H9 (cell line): ENCODE measurements at regions not wholly inside any gene's neighbourhood (a gene's known extent, or its start where the extent isn't known, plus 50 kb on each side); places are given as distances from the start of the nearest gene placed in this dataset.

Experiments
- DNase-seq: peaks from one replicate; pipeline ENCODE4 v3.0.0-alpha.2; 2017
- H2AFZ ChIP-seq: one replicate; pipeline ENCODE4 v1.6.1; 2013; ENCODE audit warnings: mild to moderate bottlenecking, low read length, control low read depth, moderate library complexity
- H2AK5ac ChIP-seq: 2 replicates; pipeline ENCODE4 v1.6.1; 2013; ENCODE audit warnings: low read length, control low read depth, mixed read lengths; ENCODE audit not compliant: insufficient read length
- H2BK120ac ChIP-seq: one replicate; pipeline ENCODE4 v1.6.1; 2013; ENCODE audit warnings: low read depth, mild to moderate bottlenecking, low read length, control low read depth, inconsistent platforms; ENCODE audit not compliant: poor library complexity, severe bottlenecking
- H2BK12ac ChIP-seq: 2 replicates; pipeline ENCODE4 v1.6.1; 2013; ENCODE audit warnings: low read length, control low read depth, mixed read lengths, low read depth; ENCODE audit not compliant: insufficient read length
- H2BK15ac ChIP-seq: 2 replicates; pipeline ENCODE4 v1.6.1; 2013; ENCODE audit warnings: low read depth, low read length, control low read depth
- H2BK20ac ChIP-seq: one replicate; pipeline ENCODE4 v1.6.1; 2013; ENCODE audit warnings: low read depth, mild to moderate bottlenecking, low read length, control low read depth, inconsistent platforms; ENCODE audit not compliant: poor library complexity, severe bottlenecking
- H2BK5ac ChIP-seq: 2 replicates; pipeline ENCODE4 v1.6.1; 2013; ENCODE audit warnings: low read length, control low read depth, mixed read lengths; ENCODE audit not compliant: insufficient read length
- H3K14ac ChIP-seq: 2 replicates; pipeline ENCODE4 v1.6.1; 2013; ENCODE audit warnings: low read length, control low read depth; ENCODE audit not compliant: insufficient read depth
- H3K18ac ChIP-seq: 2 replicates; pipeline ENCODE4 v1.6.1; 2013; ENCODE audit warnings: low read depth, mild to moderate bottlenecking, mixed read lengths, low read length, control low read depth; ENCODE audit not compliant: insufficient read length
- H3K23ac ChIP-seq: 2 replicates; pipeline ENCODE4 v1.6.1; 2013; ENCODE audit warnings: low read length, control low read depth, mixed read lengths, low read depth; ENCODE audit not compliant: insufficient read length
- H3K23me2 ChIP-seq: 2 replicates; pipeline ENCODE4 v1.6.1; 2013; ENCODE audit warnings: low read depth, mild to moderate bottlenecking, mixed read lengths, low read length, control low read depth; ENCODE audit not compliant: insufficient read length, poor library complexity, severe bottlenecking
- H3K27ac ChIP-seq: 2 replicates; pipeline ENCODE4 v1.5.1; 2013; ENCODE audit warnings: low read length, control low read depth, mixed read lengths, low read depth; ENCODE audit not compliant: insufficient read length
- H3K27me3 ChIP-seq: 2 replicates; pipeline ENCODE4 v1.6.1; 2013; ENCODE audit warnings: low read length, control low read depth, inconsistent platforms; ENCODE audit not compliant: insufficient read depth
- H3K4ac ChIP-seq: 2 replicates; pipeline ENCODE4 v1.6.1; 2013; ENCODE audit warnings: low read depth, mild to moderate bottlenecking, control low read depth, inconsistent platforms, low read length, moderate library complexity
- H3K4me1 ChIP-seq: 2 replicates; pipeline ENCODE4 v1.6.1; 2013; ENCODE audit warnings: low read length, control low read depth, inconsistent platforms; ENCODE audit not compliant: insufficient read depth
- H3K4me2 ChIP-seq: 2 replicates; pipeline ENCODE4 v1.6.1; 2013; ENCODE audit warnings: low read length, control low read depth, mixed read lengths; ENCODE audit not compliant: insufficient read length, insufficient read depth
- H3K56ac ChIP-seq: 2 replicates; pipeline ENCODE4 v1.6.1; 2013; ENCODE audit warnings: low read depth, mild to moderate bottlenecking, mixed read lengths, low read length, control low read depth; ENCODE audit not compliant: insufficient read length
- H3K79me1 ChIP-seq: 2 replicates; pipeline ENCODE4 v1.6.1; 2013; ENCODE audit warnings: low read depth, mild to moderate bottlenecking, moderate library complexity, low read length, control low read depth, inconsistent platforms; ENCODE audit not compliant: insufficient read depth, poor library complexity, severe bottlenecking
- H3K79me2 ChIP-seq: 2 replicates; pipeline ENCODE4 v1.6.1; 2013; ENCODE audit warnings: low read length, control low read depth, inconsistent platforms; ENCODE audit not compliant: insufficient read depth
- H3K9ac ChIP-seq: 2 replicates; pipeline ENCODE4 v1.6.1; 2013; ENCODE audit warnings: low read length, control low read depth, mixed read lengths; ENCODE audit not compliant: insufficient read length; ENCODE audit errors: extremely low read depth
- H3K9me3 ChIP-seq: one replicate; pipeline ENCODE4 v1.6.1; 2013; ENCODE audit warnings: low read depth, low read length, inconsistent platforms; ENCODE audit not compliant: control insufficient read depth
- H3T11ph ChIP-seq: one replicate; pipeline ENCODE4 v1.6.1; 2013; ENCODE audit warnings: mild to moderate bottlenecking, low read length, control low read depth, inconsistent platforms
- H4K20me1 ChIP-seq: one replicate; pipeline ENCODE4 v1.6.1; 2013; ENCODE audit not compliant: control insufficient read depth, insufficient read length, insufficient read depth
- H4K5ac ChIP-seq: 2 replicates; pipeline ENCODE4 v1.6.1; 2013; ENCODE audit warnings: low read depth, mild to moderate bottlenecking, mixed read lengths, low read length, control low read depth; ENCODE audit not compliant: insufficient read length
- H4K8ac ChIP-seq: replicated peaks from 2 replicates; pipeline ENCODE4 v1.6.1; 2013; ENCODE audit warnings: low read length, control low read depth, mixed read lengths, low read depth; ENCODE audit not compliant: insufficient read length
- H4K91ac ChIP-seq: 2 replicates; pipeline ENCODE4 v1.6.1; 2013; ENCODE audit warnings: low read depth, mild to moderate bottlenecking, moderate library complexity, mixed read lengths, low read length, control low read depth; ENCODE audit not compliant: insufficient read length
- H3K27ac Mint-ChIP-seq, 3 experiments: 2 replicates in 2 of 3; 3 replicates in 1 of 3; pipeline ENCODE4 v1.8.0; 2020 to 2021; ENCODE audit warnings: mixed read lengths in 3 of 3, mild to moderate bottlenecking in 1 of 3, moderate library complexity in 1 of 3
- H3K27me3 Mint-ChIP-seq: 2 replicates; pipeline ENCODE4 v1.8.0; 2021; ENCODE audit warnings: low read depth, mild to moderate bottlenecking, moderate library complexity, mixed read lengths
- H3K36me3 Mint-ChIP-seq, 3 experiments: 2 replicates in 2 of 3; 3 replicates in 1 of 3; pipeline ENCODE4 v1.8.0; 2020 to 2021; ENCODE audit warnings: low read depth in 3 of 3, mixed read lengths in 3 of 3; ENCODE audit not compliant: insufficient read depth in 1 of 3
- H3K4me1 Mint-ChIP-seq, 2 experiments: 2 replicates each; pipeline ENCODE4 v1.8.0; 2020; ENCODE audit warnings: mixed read lengths in 2 of 2
- H3K4me3 Mint-ChIP-seq, 2 experiments: 2 replicates in 1 of 2; 3 replicates in 1 of 2; pipeline ENCODE4 v1.8.0; 2020 to 2021; ENCODE audit warnings: mild to moderate bottlenecking in 2 of 2, mixed read lengths in 2 of 2, moderate library complexity in 1 of 2
- H3K9me3 Mint-ChIP-seq, 2 experiments: 2 replicates in 1 of 2; 3 replicates in 1 of 2; pipeline ENCODE4 v1.8.0; 2020; ENCODE audit warnings: mild to moderate bottlenecking in 2 of 2, mixed read lengths in 2 of 2, moderate library complexity in 1 of 2
- CTCF ChIP-seq: fragments of 200-600 bp; sonication (generic); conservative IDR thresholded peaks from 3 replicates; pipeline ENCODE4 v1.8.0; 2021; ENCODE audit warnings: antibody characterized with exemption, mild to moderate bottlenecking
- WGBS: extraction: QIAGEN DNeasy Blood & Tissue Kit; methylation state at CpG from one replicate; pipeline ENCODE4 v1.1.7; 2013; ENCODE audit warnings: missing lambda C conversion rate, low lambda C conversion rate, mixed read lengths; ENCODE audit not compliant: insufficient read length; ENCODE audit errors: extremely low coverage; 5-methylcytosine and 5-hydroxymethylcytosine counted together

GRCh38 chr7:121449735-121450240, 53.7 kb upstream of the FAM3C start:
- no peak overlapping the region for H3K4ac ChIP-seq
- H3K36me3 Mint-ChIP-seq = no peaks in the 10 kb centered on the region
- H2BK15ac ChIP-seq = no peak overlapping the region
- no peaks in the 10 kb centered on the region for H3K9me3 Mint-ChIP-seq
- H3K79me1 ChIP-seq = no peaks in the 10 kb centered on the region
- no peak overlapping the region for H3T11ph ChIP-seq
- H3K4me1 Mint-ChIP-seq = peaks cover 3 to 6% of the 10 kb centered on the region in 2 experiments; a peak in 1 of 4 replicates
- no peak overlapping the region for H2BK20ac ChIP-seq
- H3K27ac ChIP-seq = no peak overlapping the region
- H2AFZ ChIP-seq = no peak overlapping the region
- H4K8ac ChIP-seq = no peak overlapping the region
- no peak overlapping the region for H2BK5ac ChIP-seq
- TF ChIP-seq CTCF = no peak
- no peak overlapping the region for H3K4me2 ChIP-seq
- no peak overlapping the region for H2AK5ac ChIP-seq
- no peak overlapping the region for H3K18ac ChIP-seq
- no peak overlapping the region for H3K14ac ChIP-seq
- H3K79me2 ChIP-seq = no peaks in the 10 kb centered on the region
- WGBS = no CpG with 5 or more reads among the region's 1 CpG
- no peak overlapping the region for H3K9ac ChIP-seq
- no peaks in the 10 kb centered on the region for H4K20me1 ChIP-seq
- no peak overlapping the region for H4K5ac ChIP-seq
- H2BK12ac ChIP-seq = no peak overlapping the region
- H3K27me3 Mint-ChIP-seq = no peaks in the 10 kb centered on the region; the same call in 1 of the 2 replicates
- H2BK120ac ChIP-seq = no peak overlapping the region
- H3K23me2 ChIP-seq = no peaks in the 10 kb centered on the region
- no peaks in the 10 kb centered on the region for H3K27me3 ChIP-seq
- H3K27ac Mint-ChIP-seq = no peak overlapping the region
- H3K56ac ChIP-seq = no peak overlapping the region
- no peak overlapping the region for H4K91ac ChIP-seq
- no peak for DNase-seq
- H3K23ac ChIP-seq = no peak overlapping the region
- H3K9me3 ChIP-seq = no peaks in the 10 kb centered on the region
- H3K4me3 Mint-ChIP-seq = no peak overlapping the region
- H3K4me1 ChIP-seq = no peaks in the 10 kb centered on the region
